Naive thymus-derived CD4-positive, alpha-beta T cell (primary cell): ENCODE measurements at regions not wholly inside any gene's neighbourhood (a gene's known extent, or its start where the extent isn't known, plus 50 kb on each side); places are given as distances from the start of the nearest gene placed in this dataset.

Experiments used
- ATAC-seq: fragments of 150-1000 bp; cut with Tn5 transposase; 2 replicates; pipeline ENCODE4 v1.10.0; 2021; ENCODE audit warnings: mild to moderate bottlenecking, moderate library complexity
- CTCF ChIA-PET: fragments of 350-600 bp; sonication (Branson Sonifier 250); formaldehyde crosslinking; loops from one replicate; lab custom pipeline; 2021; ENCODE audit warnings: antibody characterized with exemption; lab: Charles Lee
- POLR2A ChIA-PET: fragments of 350-600 bp; sonication (Branson Sonifier 250); formaldehyde crosslinking; loops from one replicate; lab custom pipeline; 2021; ENCODE audit warnings: antibody characterized with exemption, inconsistent platforms; lab: Charles Lee
- DNase-seq, 9 donors: peaks; one replicate each; pipeline versions ENCODE4 v3.0.0 to v3.0.0-alpha.2; 2020 to 2022; ENCODE audit warnings: mixed read lengths in 1 of 9
- H3K27ac ChIP-seq: one replicate; pipeline ENCODE4 v1.7.0; 2013; ENCODE audit warnings: mild to moderate bottlenecking, low read depth, low read length, moderate library complexity
- H3K27me3 ChIP-seq, 2 donors: one replicate each; pipeline ENCODE4 v1.7.0; 2013; ENCODE audit warnings: low read length in 2 of 2, mild to moderate bottlenecking in 2 of 2, moderate library complexity in 2 of 2; ENCODE audit not compliant: control insufficient read depth in 2 of 2, insufficient read depth in 2 of 2
- H3K36me3 ChIP-seq, 3 experiments: 1 replicate in 2 of 3; 2 replicates in 1 of 3; pipeline ENCODE4 v1.7.0; 2013; ENCODE audit warnings: low read length in 3 of 3, mild to moderate bottlenecking in 3 of 3, moderate library complexity in 1 of 3; ENCODE audit not compliant: insufficient read depth in 3 of 3, control insufficient read depth in 2 of 3
- H3K4me1 ChIP-seq, 2 donors: one replicate each; pipeline ENCODE4 v1.7.0; 2013; ENCODE audit warnings: low read length in 2 of 2, mild to moderate bottlenecking in 2 of 2, moderate library complexity in 1 of 2; ENCODE audit not compliant: control insufficient read depth in 2 of 2, insufficient read depth in 2 of 2
- H3K4me3 ChIP-seq: 2 replicates; pipeline ENCODE4 v1.7.0; 2013; ENCODE audit warnings: mild to moderate bottlenecking, low read length
- H3K9me3 ChIP-seq, 3 experiments: 1 replicate in 2 of 3; 2 replicates in 1 of 3; pipeline ENCODE4 v1.7.0; 2013; ENCODE audit warnings: low read length in 3 of 3; ENCODE audit not compliant: control insufficient read depth in 2 of 3
- H3K27ac Mint-ChIP-seq, 9 donors: one replicate each; pipeline ENCODE4 v1.8.0; 2020 to 2022; ENCODE audit warnings: mixed read lengths in 9 of 9, mild to moderate bottlenecking in 8 of 9, moderate library complexity in 5 of 9, inconsistent platforms in 2 of 9
- H3K27me3 Mint-ChIP-seq, 5 donors: one replicate each; pipeline ENCODE4 v1.8.0; 2021 to 2022; ENCODE audit warnings: mixed read lengths in 5 of 5, mild to moderate bottlenecking in 1 of 5
- H3K36me3 Mint-ChIP-seq, 5 donors: one replicate each; pipeline ENCODE4 v1.8.0; 2020 to 2022; ENCODE audit warnings: mixed read lengths in 5 of 5, mild to moderate bottlenecking in 3 of 5, inconsistent platforms in 1 of 5
- H3K4me1 Mint-ChIP-seq, 7 donors: one replicate each; pipeline ENCODE4 v1.8.0; 2020 to 2022; ENCODE audit warnings: mixed read lengths in 7 of 7, mild to moderate bottlenecking in 3 of 7, inconsistent platforms in 1 of 7
- H3K4me3 Mint-ChIP-seq, 10 donors: one replicate each; pipeline ENCODE4 v1.8.0; 2020 to 2022; ENCODE audit warnings: mild to moderate bottlenecking in 10 of 10, mixed read lengths in 10 of 10, moderate library complexity in 6 of 10, inconsistent platforms in 2 of 10
- H3K9me3 Mint-ChIP-seq, 11 donors: one replicate each; pipeline ENCODE4 v1.8.0; 2020 to 2022; ENCODE audit warnings: mixed read lengths in 11 of 11, mild to moderate bottlenecking in 4 of 11, inconsistent platforms in 1 of 11, moderate library complexity in 1 of 11
- intact Hi-C, 2 donors: fragments of 100-400 bp; cut with micrococcal nuclease; formaldehyde crosslinking; loops; one replicate each; pipeline ENCODE4 v1.15.1; 2023

GRCh38 chr2:64258566-64258965, 114.3 kb upstream of the PELI1 start:
- no peaks in the 10 kb centered on the region for H3K9me3 Mint-ChIP-seq
- Histone ChIP-seq H3K27me3 (no peaks in the 10 kb centered on the region), H3K36me3 (no peaks in the 10 kb centered on the region), H3K27ac (no peak overlapping the region), H3K9me3 (no peaks in the 10 kb centered on the region), H3K4me1 (peaks cover 0 to 11% of the 10 kb centered on the region in 2 donors), H3K4me3 (no peak overlapping the region)
- no peak for DNase-seq
- H3K4me3 Mint-ChIP-seq, result no peak overlapping the region
- H3K27ac Mint-ChIP-seq, result peak overlapping the region in 2 of 9 donors; percentile 23 to 40
- ChIA-PET POLR2A (interaction anchor here (1.3 kb wide), 1 partner anchor 14 kb away, joined by 3 read pairs; no protein-coding TSS in a partner anchor), CTCF (no interaction called here)
- intact Hi-C loops, result no loop called here
- peaks cover 6 to 13% (median 8%) of the 10 kb centered on the region in 7 donors for H3K4me1 Mint-ChIP-seq
- peaks cover 0 to 4% (median 0%) of the 10 kb centered on the region in 5 donors for H3K27me3 Mint-ChIP-seq
- peaks cover 0 to 11% (median 0%) of the 10 kb centered on the region in 5 donors for H3K36me3 Mint-ChIP-seq
- ATAC-seq, result no peak

GRCh38 chr2:64259312-64259711, 115.1 kb upstream of the PELI1 start:
- Mint-ChIP-seq H3K4me1 (peaks cover 6 to 13% (median 8%) of the 10 kb centered on the region in 7 donors), H3K27ac (peak overlapping the region in 4 of 9 donors; percentile 23 to 80 (median 46)), H3K36me3 (peaks cover 0 to 8% (median 0%) of the 10 kb centered on the region in 5 donors), H3K9me3 (no peaks in the 10 kb centered on the region), H3K4me3 (no peak overlapping the region), H3K27me3 (peaks cover 0 to 1% (median 0%) of the 10 kb centered on the region in 5 donors)
- CTCF ChIA-PET, result no interaction called here
- ATAC-seq (no peak), DNase-seq (no peak)
- POLR2A ChIA-PET, result interaction anchor here (0.5 kb wide), 1 partner anchor 37 kb away, joined by 3 read pairs; no protein-coding TSS in a partner anchor
- H3K27me3 ChIP-seq, result no peaks in the 10 kb centered on the region
- H3K36me3 ChIP-seq, result no peaks in the 10 kb centered on the region
- peaks cover 0 to 11% of the 10 kb centered on the region in 2 donors for H3K4me1 ChIP-seq
- no peak overlapping the region for H3K27ac ChIP-seq
- H3K4me3 ChIP-seq, result no peak overlapping the region
- H3K9me3 ChIP-seq, result no peaks in the 10 kb centered on the region
- intact Hi-C loops, result no loop called here

- ChIA-PET POLR2A (interaction anchor here (0.6 to 1.4 kb wide), 7 partner anchors 15 to 117 kb away, joined by 3 to 6 read pairs (median 4); no protein-coding TSS in a partner anchor), CTCF (interaction anchor here (0.6 to 0.7 kb wide), 4 partner anchors 13 to 68 kb away, joined by 3 read pairs; no protein-coding TSS in a partner anchor)
- Histone ChIP-seq H3K9me3 (no peaks in the 10 kb centered on the region), H3K27ac (no peak overlapping the region), H3K4me3 (peak overlapping the region; percentile 31), H3K4me1 (peaks cover 0 to 11% of the 10 kb centered on the region in 2 donors), H3K36me3 (no peaks in the 10 kb centered on the region), H3K27me3 (no peaks in the 10 kb centered on the region)
- H3K27me3 Mint-ChIP-seq, result no peaks in the 10 kb centered on the region
- peak; percentile 40 for ATAC-seq
- H3K27ac Mint-ChIP-seq, result peak overlapping the region; percentile 72 to 94 (median 87)
- H3K4me1 Mint-ChIP-seq, result peaks cover 6 to 13% (median 8%) of the 10 kb centered on the region in 7 donors
- peak overlapping the region; percentile 68 to 89 (median 73) for H3K4me3 Mint-ChIP-seq
- no peak for DNase-seq
- intact Hi-C loops, result loop anchor here in 1 of 2 donors (2.0 kb wide), 1 partner anchor 67 kb away; no protein-coding TSS in a partner anchor
- H3K36me3 Mint-ChIP-seq, result peaks cover 0 to 10% (median 0%) of the 10 kb centered on the region in 5 donors
- no peaks in the 10 kb centered on the region for H3K9me3 Mint-ChIP-seq
Measured at GRCh38 chr2:64260093-64260803, 116.0 kb upstream of the PELI1 start.

- peaks cover 0 to 11% of the 10 kb centered on the region in 2 donors for H3K4me1 ChIP-seq
- ATAC-seq (peak; percentile 87), DNase-seq (peak in 7 of 9 donors; percentile 12 to 31 (median 26))
- Mint-ChIP-seq H3K27me3 (peaks cover 0 to 2% (median 0%) of the 10 kb centered on the region in 5 donors), H3K9me3 (no peaks in the 10 kb centered on the region), H3K36me3 (peaks cover 0 to 10% (median 2%) of the 10 kb centered on the region in 5 donors), H3K27ac (peak overlapping the region; percentile 72 to 94 (median 87)), H3K4me3 (peak overlapping the region; percentile 68 to 89 (median 73)), H3K4me1 (peaks cover 7 to 13% (median 8%) of the 10 kb centered on the region in 7 donors)
- no peaks in the 10 kb centered on the region for H3K9me3 ChIP-seq
- peak overlapping the region; percentile 31 for H3K4me3 ChIP-seq
- POLR2A ChIA-PET, result interaction anchor here (0.6 to 1.4 kb wide), 7 partner anchors 15 to 118 kb away, joined by 3 to 6 read pairs (median 4); no protein-coding TSS in a partner anchor
- no peaks in the 10 kb centered on the region for H3K27me3 ChIP-seq
- H3K36me3 ChIP-seq, result no peaks in the 10 kb centered on the region
- CTCF ChIA-PET, result interaction anchor here (0.6 to 0.7 kb wide), 4 partner anchors 12 to 67 kb away, joined by 3 read pairs; no protein-coding TSS in a partner anchor
- peak overlapping the region; percentile 39 for H3K27ac ChIP-seq
- intact Hi-C loops, result loop anchor here in 1 of 2 donors (2.0 kb wide), 1 partner anchor 66 kb away; no protein-coding TSS in a partner anchor
Measured at GRCh38 chr2:64260817-64261216, 116.6 kb upstream of the PELI1 start.

GRCh38 chr2:64262071-64262470, 117.9 kb upstream of the PELI1 start:
- Mint-ChIP-seq H3K27ac (peak overlapping the region in 5 of 9 donors; percentile 14 to 57 (median 54)), H3K4me3 (peak overlapping the region in 1 of 10 donors; percentile 39), H3K36me3 (peaks cover 0 to 10% (median 2%) of the 10 kb centered on the region in 5 donors), H3K9me3 (no peaks in the 10 kb centered on the region), H3K4me1 (peaks cover 7 to 13% (median 8%) of the 10 kb centered on the region in 7 donors), H3K27me3 (peaks cover 0 to 5% (median 0%) of the 10 kb centered on the region in 5 donors)
- peaks cover 0 to 11% of the 10 kb centered on the region in 2 donors for H3K4me1 ChIP-seq
- DNase-seq, result no peak
- ATAC-seq, result no peak
- H3K27me3 ChIP-seq, result no peaks in the 10 kb centered on the region
- POLR2A ChIA-PET, result interaction anchor here (0.5 to 1.4 kb wide), 8 partner anchors 9 to 145 kb away, joined by 3 to 11 read pairs (median 3); no protein-coding TSS in a partner anchor
- H3K27ac ChIP-seq, result no peak overlapping the region
- intact Hi-C loops, result no loop called here
- H3K4me3 ChIP-seq, result no peak overlapping the region
- H3K9me3 ChIP-seq, result no peaks in the 10 kb centered on the region
- CTCF ChIA-PET, result interaction anchor here (1.0 to 1.9 kb wide), 2 partner anchors 34 to 66 kb away, joined by 3 to 7 read pairs; no protein-coding TSS in a partner anchor
- H3K36me3 ChIP-seq, result no peaks in the 10 kb centered on the region

GRCh38 chr2:64262816-64263215, 118.6 kb upstream of the PELI1 start:
- ChIA-PET POLR2A (interaction anchor here (0.6 to 1.4 kb wide), 6 partner anchors 10 to 121 kb away, joined by 3 to 5 read pairs (median 3); no protein-coding TSS in a partner anchor), CTCF (interaction anchor here (1.0 to 1.9 kb wide), 2 partner anchors 33 to 65 kb away, joined by 3 to 7 read pairs; no protein-coding TSS in a partner anchor)
- no peak overlapping the region for H3K4me3 ChIP-seq
- H3K36me3 ChIP-seq, result no peaks in the 10 kb centered on the region
- no peaks in the 10 kb centered on the region for H3K9me3 Mint-ChIP-seq
- H3K27ac ChIP-seq, result no peak overlapping the region
- peaks cover 0 to 10% (median 0%) of the 10 kb centered on the region in 5 donors for H3K36me3 Mint-ChIP-seq
- H3K9me3 ChIP-seq, result no peaks in the 10 kb centered on the region
- H3K27me3 ChIP-seq, result no peaks in the 10 kb centered on the region
- peaks cover 7 to 12% (median 8%) of the 10 kb centered on the region in 7 donors for H3K4me1 Mint-ChIP-seq
- ATAC-seq, result no peak
- intact Hi-C loops, result no loop called here
- peaks cover 0 to 5% (median 0%) of the 10 kb centered on the region in 5 donors for H3K27me3 Mint-ChIP-seq
- peak overlapping the region in 2 of 9 donors; percentile 25 to 28 for H3K27ac Mint-ChIP-seq
- no peak overlapping the region for H3K4me3 Mint-ChIP-seq
- peaks cover 0 to 11% of the 10 kb centered on the region in 2 donors for H3K4me1 ChIP-seq
- no peak for DNase-seq
